HG02973 (cell line): ENCODE measurements at regions not wholly inside any gene's neighbourhood (a gene's known extent, or its start where the extent isn't known, plus 50 kb on each side); places are given as distances from the start of the nearest gene placed in this dataset.

Experiments used
- ATAC-seq: cut with Tn5 transposase; IDR thresholded peaks from one replicate; pipeline ENCODE4 v1.9.1; 2021; ENCODE audit warnings: moderate library complexity; ENCODE audit not compliant: unreplicated experiment

GRCh38 chr9:79001012-79001411, 570.8 kb upstream of the TLE4 start:
- no peak for ATAC-seq

DNA sequence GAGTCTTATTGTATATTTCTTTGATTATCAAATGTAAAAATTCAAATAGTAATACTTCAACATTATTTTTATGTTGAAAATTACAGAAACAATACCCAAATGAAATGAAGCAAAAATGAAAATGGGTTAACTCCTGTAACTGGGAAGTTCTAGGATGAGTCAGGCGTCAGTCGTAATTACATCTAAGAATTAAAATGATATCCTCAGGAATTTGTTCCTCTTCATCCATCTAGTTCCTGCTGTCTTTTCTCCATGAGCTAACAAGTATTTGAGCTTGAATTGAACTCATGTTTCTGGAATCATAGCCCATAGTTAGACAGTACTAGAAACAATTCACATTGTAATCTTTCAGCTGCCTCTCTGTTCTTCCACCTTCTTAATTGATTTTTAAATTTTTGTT, 568.3 kb upstream of the TLE4 start:
- no peak for ATAC-seq

GRCh38 chr9:79004032-79004431, 567.7 kb upstream of the TLE4 start:
- ATAC-seq: no peak

DNA sequence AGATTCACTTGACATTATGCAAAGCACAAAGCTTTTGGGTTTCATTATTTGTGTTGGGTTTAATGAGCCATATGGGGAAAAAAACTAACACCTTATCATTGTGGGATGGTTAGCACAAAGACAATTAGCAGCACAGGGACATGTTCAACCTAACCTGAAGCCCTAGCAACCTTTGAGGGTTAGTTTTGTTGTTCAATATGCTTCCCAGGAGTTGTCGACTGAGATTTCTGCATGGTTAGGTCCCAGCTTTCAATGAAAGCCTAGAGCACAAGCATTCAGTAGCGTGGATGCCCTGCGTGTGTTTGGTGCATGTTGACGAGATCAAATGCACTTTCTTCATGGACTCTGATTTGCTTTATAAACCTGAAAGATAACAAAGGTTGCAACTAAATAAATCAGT, 565.2 kb upstream of the TLE4 start:
- no peak for ATAC-seq

DNA sequence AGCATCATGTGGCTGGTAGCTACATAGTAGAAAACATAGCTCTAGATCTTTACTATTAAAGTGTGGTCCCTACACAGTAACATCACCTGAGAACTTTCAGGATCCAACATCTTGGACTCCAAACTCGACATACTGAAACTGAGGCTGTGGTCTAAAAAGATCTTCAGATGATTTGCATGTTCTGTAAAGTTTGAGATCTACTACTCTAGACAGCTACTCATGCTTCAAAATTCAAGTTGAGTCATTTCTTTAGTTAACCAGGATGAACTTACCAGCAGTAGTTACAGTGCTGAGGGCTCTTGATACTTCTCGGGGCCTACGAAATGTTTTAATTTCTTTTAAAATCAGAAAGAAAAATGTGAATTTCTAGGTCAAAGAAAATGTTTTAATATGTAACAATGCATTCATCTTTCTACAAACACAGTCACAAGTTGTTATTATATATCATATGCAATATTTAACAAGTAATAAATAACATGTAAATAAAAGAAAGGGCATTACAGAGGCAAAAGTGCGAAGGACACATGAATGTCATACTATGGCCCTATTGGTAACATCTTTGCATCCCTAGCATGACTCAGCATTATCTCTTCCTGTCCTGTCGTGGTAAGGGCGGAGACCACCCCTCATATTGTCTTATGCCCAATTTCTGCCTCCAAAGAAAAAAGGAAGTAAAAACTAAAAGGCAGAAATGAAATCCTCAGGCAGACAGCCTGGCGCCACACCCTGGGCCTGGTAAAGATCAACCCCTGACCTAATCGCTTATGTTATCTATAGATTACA, 563.9 kb upstream of the TLE4 start:
- ATAC-seq: peak; percentile 97

GRCh38 chr9:79008916-79009315, 562.8 kb upstream of the TLE4 start:
- no peak for ATAC-seq

DNA sequence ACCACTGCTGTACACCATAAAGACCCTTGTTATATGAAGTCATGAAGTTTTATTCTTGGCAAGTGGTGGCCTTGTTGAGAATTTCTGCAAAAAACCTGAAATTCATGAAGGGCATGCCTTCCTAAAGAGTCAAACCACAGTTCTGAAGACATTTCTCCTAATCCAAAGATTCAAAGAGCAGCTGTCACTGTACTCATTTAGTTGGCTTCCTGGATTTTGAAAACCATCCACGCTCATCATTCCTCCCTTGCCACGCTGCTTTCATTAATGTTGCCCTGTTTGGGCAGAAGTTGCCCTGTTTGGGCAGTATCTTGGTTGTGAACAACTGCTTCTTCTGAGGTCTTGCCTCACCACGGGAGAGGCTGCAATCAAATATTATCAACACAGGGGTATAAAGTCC, 560.3 kb upstream of the TLE4 start:
- ATAC-seq: no peak

- ATAC-seq: no peak
These were observed 559.2 kb upstream of the TLE4 start for GRCh38 chr9:79012561-79012960.

DNA sequence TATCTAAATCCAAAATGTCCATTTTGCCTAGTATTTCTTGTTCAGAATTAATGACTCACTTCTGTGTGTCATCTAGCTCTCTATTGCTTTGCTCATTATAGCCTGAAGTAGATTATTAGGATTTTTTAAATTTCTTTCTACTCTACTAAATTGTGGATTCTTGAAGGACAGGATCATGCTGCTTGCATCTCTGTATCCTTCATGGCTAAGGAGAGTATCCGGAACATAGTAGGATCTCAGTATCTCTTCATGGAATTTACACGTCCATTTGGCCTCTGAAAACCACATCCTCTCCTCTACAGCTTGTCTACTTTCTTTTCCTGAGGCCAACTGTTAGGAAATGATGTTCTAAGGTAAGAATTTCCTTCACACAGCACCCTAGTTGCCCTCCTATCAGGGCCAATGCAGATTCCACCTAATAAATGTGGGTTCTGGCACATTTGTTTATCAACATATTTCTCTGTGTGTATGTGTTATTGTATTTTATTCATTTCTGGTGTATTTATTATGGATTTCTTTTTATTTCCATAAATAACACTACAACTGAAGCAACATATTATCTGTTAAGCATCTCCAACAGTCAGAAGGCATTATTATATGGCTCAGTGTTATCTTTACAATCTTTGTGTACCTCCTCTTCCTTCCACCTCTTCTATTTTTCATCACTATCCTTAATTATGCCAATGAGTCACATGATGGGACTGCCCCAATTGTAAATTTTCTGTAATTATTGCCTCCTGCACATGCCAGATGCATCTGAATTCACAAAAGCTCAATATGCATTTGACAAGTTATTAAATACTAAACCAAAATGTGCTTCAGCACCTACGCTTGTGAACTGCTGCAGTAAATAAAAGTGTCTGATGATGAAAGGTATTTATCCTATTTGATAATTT, 557.8 kb upstream of the TLE4 start:
- no peak for ATAC-seq

DNA sequence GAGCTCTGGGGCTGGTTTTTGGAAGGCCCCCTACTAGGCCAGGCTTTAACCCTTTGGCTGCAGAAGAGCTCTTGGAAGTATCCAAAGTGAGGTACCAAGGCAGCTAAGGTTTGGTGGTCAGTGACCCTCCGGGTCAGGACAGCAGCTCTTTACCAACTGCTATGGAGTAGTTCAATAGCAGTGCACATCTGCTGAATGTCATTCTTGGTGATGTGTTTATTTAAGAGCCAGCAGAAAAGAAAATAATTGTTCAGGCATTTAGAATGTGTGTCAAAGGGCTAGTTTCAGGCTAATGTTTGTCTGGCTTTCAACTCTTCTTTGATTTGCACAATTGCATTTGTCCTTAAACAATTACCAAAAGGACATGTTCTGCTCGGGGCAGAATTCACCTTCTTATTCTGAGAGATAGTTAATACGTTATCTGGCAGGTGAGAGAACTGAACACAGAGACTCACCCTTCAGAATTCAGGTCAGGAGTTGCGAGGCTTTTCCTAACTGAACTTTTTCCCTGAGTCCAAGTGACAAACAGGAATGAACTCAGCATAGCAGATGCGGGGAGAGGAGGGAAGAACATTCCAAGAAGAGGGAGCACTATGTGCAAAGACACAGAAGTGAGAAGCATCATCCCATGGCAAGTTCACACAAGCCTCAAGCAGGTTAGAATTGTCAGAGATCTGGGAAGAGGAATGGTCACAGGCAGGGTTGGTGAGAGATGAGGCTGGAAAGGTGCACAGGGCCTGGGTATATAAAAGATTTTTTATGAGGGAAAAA, 556.7 kb upstream of the TLE4 start:
- no peak for ATAC-seq

- ATAC-seq: no peak
These were observed 555.8 kb upstream of the TLE4 start for GRCh38 chr9:79015951-79016350.

DNA sequence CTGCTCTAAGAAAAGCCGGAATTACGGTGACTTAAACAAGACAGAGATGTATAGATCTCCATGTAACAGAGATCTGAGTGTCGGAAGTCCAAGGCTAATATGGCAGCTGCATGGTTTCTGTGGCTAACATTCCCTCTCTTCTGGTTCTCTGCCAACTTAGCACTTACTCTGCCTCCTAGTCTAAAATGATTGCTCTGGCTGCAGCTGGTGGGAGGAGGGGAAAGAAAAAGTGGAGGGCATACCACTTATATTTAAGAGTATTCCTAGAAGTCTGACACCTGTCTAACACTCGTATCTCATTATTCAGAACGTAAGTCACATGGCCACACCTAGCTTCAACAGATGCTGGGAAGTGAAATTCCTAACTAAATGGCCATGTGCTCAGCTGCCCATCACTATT, 551.5 kb upstream of the TLE4 start:
- ATAC-seq: no peak

GRCh38 chr9:79021084-79021483, 550.7 kb upstream of the TLE4 start:
- ATAC-seq: no peak

DNA sequence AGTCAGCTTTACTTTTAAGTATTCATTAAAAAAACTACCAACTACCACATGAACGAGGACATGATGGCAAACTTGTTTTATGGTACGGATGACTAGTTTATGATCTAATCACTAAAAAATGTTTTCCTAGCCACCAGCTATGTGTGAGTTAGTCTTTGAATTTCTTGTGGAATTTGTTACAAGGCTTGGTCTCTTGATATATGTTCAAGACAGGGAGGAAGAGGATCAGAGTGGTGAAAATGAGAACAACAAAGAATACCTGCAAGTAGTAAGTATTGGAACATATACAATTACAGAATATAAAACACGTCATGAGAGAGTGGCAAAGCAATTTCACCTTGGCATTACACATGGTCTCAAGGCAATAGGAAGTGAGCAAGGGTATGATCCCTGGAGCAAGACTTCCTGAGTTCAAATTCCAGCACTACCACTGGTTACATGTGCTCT, 548.6 kb upstream of the TLE4 start:
- no peak for ATAC-seq

DNA sequence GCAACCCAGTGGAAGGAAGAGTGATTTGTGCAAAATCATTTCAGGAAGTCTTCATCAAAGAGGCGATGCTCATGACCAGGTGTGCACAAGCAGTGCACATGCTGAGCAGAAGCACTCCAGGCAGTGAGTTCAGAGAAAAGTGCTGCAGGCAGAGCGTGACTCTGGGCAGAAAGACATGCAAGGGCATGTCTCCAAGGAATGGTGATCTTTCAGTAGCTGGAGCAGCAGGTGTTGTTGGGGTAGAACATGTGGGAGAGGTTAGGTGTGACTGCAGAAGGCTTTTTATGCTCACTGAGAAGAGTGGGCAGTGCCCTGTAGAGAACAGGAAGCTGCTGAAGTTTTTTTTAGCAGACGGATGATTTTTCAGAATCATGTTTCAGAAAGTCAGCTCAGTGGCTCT, 545.4 kb upstream of the TLE4 start:
- peak; percentile 52 for ATAC-seq

DNA sequence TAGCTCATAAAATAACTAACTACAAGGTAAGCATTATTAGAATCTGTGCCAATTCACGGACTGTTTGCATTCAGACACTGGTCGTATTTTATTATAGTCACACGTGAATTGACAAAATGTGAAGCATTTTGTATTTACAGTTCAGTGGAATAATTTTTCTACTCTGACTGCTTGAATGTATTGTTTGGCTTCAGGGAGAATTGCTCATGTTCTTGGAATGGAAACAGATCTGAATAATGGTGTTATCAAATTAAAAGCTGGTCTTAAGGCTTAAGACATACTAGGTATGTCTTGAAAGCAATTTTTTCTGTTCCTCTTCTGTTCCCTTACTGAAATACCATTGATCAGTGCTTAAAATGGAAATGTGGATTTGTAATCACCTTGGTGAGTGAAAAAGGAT, 543.7 kb upstream of the TLE4 start:
- no peak for ATAC-seq

GRCh38 chr9:79034583-79034982, 537.2 kb upstream of the TLE4 start:
- no peak for ATAC-seq

DNA sequence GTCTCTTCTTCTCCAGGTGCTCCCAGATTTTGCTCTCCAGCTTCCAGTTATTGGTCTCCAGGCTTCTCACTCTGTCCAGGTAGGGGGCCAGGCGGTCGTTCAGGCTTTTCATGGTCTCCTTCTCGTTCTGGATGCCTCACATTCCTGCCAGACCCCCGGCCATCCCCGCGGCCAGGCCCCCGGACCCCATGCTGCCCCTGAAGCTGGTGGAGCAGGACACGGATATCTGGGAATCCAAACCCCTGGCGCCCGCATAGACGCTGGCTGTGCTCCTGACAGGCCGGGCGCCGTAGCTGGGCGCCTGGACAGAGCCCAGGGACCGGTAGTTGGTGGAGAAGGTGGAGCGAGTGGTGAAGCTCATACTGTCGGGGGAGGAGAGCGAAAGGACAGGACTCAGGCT, 534.4 kb upstream of the TLE4 start:
- no peak for ATAC-seq

DNA sequence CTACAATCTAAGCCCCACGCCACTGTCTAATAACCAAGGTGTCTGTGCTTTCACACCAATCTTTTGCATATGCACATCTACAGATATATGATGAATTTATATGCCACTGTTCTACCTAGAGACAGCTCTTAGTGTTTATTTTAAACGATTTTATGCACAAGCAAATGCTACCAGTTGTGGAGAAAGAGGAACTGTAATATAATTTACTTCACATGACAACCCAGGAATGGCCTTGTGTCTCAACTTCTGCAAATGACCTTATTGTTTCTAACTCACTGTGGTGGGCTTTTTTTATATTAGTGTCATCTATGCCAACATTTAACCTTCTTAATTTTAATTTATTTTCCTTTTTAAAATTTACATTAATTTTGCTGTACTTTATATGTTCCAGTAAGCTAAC, 531.1 kb upstream of the TLE4 start:
- ATAC-seq: no peak

DNA sequence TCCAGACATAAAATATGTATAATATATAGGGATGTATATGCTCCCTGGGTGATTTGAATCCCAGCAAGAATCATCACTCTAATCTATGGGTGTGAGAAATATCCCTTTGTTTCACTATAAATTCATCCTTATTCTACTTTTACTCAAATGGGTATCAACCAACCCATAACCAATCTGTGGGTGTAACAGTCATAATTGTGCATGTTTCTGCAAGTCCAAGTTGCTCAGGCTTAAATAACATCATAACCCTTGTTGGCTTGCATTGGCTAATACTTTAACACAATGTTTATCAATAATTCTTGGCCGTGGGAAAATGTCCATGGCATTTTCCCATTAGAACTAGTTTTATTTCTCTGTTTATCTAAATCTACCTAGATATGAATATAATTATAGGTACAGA, 530.5 kb upstream of the TLE4 start:
- ATAC-seq: no peak

DNA sequence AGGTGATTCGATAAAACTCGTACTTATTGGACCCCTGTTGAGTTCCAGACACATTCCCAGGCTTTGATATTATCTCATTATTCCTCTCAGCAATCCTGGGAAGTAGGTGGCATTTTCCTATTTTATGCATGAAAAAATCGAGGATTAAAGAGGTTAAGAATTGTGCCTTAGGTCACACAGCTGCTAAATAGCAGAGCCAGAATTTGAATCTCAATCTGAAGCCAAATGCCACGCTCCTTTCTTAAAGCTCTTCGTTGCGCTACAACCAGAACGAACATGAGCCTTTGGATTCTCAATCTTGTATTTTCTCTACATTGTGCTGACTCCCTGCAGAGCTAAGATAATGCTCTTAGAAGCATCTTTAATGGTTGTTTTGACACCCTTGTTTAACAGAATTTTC, 527.8 kb upstream of the TLE4 start:
- no peak for ATAC-seq
